GM13976 (cell line): ENCODE measurements at regions not wholly inside any gene's neighbourhood (a gene's known extent, or its start where the extent isn't known, plus 50 kb on each side); places are given as distances from the start of the nearest gene placed in this dataset.

Experiments used
- DNase-seq: peaks from one replicate; pipeline ENCODE4 v3.0.0; 2012; ENCODE audit warnings: low spot score
- CTCF ChIP-seq: IDR thresholded peaks from 2 replicates; pipeline ENCODE4 v1.5.1; 2012; ENCODE audit warnings: borderline replicate concordance, mild to moderate bottlenecking; ENCODE audit not compliant: insufficient read depth; ENCODE audit errors: extremely low read depth, missing control alignments, control extremely low read depth
- in situ Hi-C: fragments of 300-500 bp; cut with MboI; formaldehyde crosslinking; loops from one replicate; pipeline ENCODE4 v1.12.0; 2022; ENCODE audit warnings: low sequenced_read_pairs, mixed read lengths, inconsistent platforms; ENCODE audit not compliant: unreplicated experiment

GRCh38 chr15:36507458-36507857, 72.0 kb upstream of the CDIN1 start:
- DNase-seq = no peak
- in situ Hi-C loops = loop anchor here (25.0 kb wide), 1 partner anchor 1380 kb away; no protein-coding TSS in a partner anchor
- TF ChIP-seq CTCF = no peak

GRCh38 chr15:36511594-36511993, 67.8 kb upstream of the CDIN1 start:
- DNase-seq = no peak
- in situ Hi-C loops = loop anchor here (25.0 kb wide), 1 partner anchor 1376 kb away; no protein-coding TSS in a partner anchor
- TF ChIP-seq CTCF = no peak

- in situ Hi-C loops = loop anchor here (25.0 kb wide), 1 partner anchor 1370 kb away; no protein-coding TSS in a partner anchor
- TF ChIP-seq CTCF = no peak
- no peak for DNase-seq
Measured at GRCh38 chr15:36517758-36518157, 61.7 kb upstream of the CDIN1 start.

DNA sequence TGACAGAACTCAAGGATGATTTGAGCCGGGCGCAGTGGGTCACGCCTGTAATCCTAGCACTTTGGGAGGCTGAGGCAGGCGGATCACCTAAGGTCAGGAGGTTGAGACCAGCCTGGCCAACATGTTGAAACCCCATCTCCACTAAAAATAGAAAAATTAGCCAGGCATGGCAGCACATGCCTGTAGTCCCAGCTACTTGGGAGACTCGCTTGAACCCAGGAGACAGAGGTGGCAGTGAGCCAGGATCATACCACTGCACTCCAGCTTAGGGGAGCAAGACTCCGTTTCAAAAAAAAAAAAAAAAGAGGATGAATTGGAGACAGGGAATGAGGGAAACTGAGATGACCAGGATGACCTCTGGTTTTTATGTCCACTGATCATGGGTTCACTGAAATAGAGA, 60.4 kb upstream of the CDIN1 start:
- no peak for TF ChIP-seq CTCF
- in situ Hi-C loops = loop anchor here (25.0 kb wide), 1 partner anchor 1368 kb away; no protein-coding TSS in a partner anchor
- DNase-seq = no peak

- in situ Hi-C loops = no loop called here
- TF ChIP-seq CTCF = no peak
- DNase-seq = no peak
Measured at GRCh38 chr15:36525430-36525829, 54.0 kb upstream of the CDIN1 start.

DNA sequence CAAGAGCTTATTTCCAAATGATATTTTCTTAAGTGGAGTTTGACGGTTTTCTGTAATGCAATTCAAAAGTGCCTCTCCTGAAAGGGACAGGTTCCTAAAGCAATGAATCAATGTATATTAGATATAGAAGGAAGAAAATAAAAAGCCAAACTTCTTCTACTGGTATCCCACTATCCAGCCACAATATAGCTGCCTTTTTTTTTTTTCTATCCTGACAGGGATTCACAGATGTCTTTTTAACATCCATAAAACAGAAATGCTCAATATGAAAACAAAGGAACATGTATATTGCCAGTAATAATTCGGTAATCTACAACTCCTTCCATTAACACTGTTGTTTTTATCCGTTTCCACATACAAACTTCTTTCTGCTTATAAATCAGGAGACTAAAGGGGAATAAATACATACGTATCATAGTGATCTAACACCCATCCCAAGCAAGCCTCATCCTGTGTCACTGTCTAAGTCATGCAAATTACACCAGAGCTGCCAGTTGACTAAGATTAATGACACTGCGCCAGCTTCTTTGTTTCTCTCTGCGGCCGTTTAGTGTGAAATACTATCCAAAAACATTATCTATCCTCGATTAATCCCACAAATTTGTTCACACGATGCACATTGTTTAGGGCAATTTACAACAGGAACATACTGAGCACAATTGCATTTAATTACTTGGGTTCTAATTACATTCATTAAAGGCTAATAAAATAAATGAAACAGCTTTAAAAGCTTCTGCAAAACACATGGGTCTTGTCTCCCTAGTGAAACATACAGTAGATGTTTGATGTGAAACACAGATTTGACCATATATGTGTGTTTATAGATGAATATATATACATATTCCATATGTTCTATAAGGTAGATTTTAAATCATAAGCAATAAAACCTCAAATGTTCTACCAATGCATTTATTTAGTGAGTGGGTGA, 51.9 kb upstream of the CDIN1 start:
- no peak for DNase-seq
- no peak for TF ChIP-seq CTCF
- in situ Hi-C loops = no loop called here
